H54 (cell line): ENCODE measurements at regions not wholly inside any gene's neighbourhood (a gene's known extent, or its start where the extent isn't known, plus 50 kb on each side); places are given as distances from the start of the nearest gene placed in this dataset.

Source experiments
- DNase-seq: peaks from one replicate; pipeline ENCODE4 v3.0.0; 2011; ENCODE audit warnings: low spot score, mixed read lengths; ENCODE audit not compliant: insufficient read length
- FAIRE-seq: peaks from 3 replicates; lab custom pipeline; 2011; peaks lifted over from hg19 to GRCh38; lab: Jason Lieb, UNC
- POLR2A ChIP-seq: IDR thresholded peaks from 2 replicates; pipeline ENCODE4 v1.6.1; 2011; ENCODE audit warnings: low read depth, mild to moderate bottlenecking, low read length

DNA sequence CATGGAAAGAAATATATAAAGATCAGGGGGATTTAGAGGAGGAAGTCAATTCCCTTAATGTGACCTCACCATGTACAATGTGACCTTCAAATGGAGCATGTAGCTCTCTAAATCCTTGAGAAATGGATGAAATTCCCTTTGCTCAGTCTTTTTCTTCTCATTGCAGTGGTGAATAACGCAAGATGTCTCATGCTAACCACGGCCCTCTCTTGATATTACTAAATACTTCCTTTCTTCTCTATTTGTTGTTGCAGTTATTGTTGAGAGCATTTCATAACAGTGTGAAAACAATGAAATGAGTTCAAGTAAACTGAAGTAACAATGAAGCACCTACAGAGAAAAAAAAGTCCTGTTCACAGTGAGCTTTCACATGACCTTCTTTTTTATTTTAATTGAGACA is 55.6 kb downstream of the ZNF281 start:
- FAIRE-seq (no peak), DNase-seq (no peak)
- TF ChIP-seq POLR2A: no peak

DNA sequence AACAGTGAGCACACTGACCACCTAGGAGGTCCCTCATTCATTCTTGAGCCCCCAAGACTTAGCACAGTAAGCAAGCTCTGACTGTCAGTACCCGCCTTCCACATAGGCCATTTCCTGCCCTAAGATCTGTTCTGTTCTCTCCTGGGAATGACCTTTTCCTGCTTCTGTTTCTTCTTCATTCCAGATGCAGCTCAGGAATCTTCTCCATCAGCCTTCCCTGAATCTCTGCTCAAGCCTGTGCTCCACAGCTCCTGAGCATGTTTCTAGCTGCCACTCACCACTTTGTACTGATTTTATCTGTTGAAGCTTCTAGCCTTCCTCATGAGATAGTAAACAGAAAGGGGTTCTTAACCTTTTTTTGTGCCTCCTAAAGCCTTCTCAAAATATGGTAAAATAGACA is 56.6 kb downstream of the ZNF281 start:
- TF ChIP-seq POLR2A: no peak
- FAIRE-seq (no peak), DNase-seq (no peak)

GRCh38 chr1:200351826-200352549 is 57.8 kb downstream of the ZNF281 start:
- DNase-seq: no peak
- no peak for TF ChIP-seq POLR2A
- FAIRE-seq: no peak

DNA sequence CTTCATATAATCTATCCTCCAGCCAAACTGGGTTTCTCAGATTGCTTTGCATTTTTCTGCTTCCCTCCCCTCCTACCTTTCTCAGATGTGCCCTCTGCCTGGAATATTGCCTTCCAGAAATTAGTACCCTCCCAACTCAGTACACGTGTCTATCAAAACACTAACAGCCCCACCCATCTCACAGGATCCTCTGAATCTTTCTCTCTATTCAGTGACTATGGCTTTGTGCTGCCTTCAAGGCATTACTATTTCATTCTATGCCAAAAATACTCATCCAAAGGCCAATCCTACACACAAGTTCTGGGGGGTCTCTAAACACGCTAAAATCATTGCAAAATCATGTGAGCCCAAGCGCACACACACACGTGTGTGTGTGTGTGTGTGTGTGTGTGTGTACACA is 58.4 kb downstream of the ZNF281 start:
- DNase-seq: no peak
- no peak for TF ChIP-seq POLR2A
- FAIRE-seq: no peak

DNA sequence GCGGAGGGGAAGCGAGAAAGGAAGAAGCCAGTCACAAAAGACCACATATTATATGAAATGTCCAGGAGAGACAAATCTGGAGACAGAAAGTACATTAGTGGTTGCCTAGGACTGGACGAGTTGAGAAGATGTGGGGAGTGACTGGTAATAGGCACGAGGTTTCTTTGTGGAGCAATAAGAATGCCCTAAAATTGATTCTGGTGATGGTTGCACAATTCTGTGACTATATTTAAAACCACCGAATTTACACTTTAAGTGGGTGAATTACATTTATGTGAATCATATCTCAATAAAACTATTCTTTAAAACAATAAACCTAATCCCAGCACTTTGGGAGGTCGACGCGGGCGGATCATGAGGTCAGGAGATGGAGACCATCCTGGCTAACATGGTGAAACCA is 63.1 kb downstream of the ZNF281 start:
- no peak for TF ChIP-seq POLR2A
- no peak for DNase-seq
- no peak for FAIRE-seq

- DNase-seq (no peak), FAIRE-seq (no peak)
- no peak for TF ChIP-seq POLR2A
Measured at GRCh38 chr1:200345520-200345919, 64.3 kb downstream of the ZNF281 start.

DNA sequence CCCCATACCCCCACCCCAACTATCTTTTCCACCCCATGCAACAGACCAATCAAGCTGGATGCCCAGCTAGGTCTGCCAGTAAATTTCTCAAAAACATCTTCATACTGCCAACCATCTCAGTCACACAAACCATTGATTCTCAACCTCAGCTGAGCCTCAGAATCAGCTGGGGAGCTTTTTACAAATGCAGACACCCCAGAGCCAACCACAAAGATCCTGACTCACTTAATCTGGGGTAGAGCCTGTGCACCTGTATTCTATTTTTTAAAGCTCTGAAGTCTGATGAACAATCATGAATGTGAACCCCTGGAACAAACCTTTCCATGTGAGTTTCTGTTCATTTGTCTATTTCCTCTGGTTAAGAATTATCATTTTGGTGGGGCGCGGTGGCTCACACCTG is 66.0 kb downstream of the ZNF281 start:
- no peak for FAIRE-seq
- DNase-seq: no peak
- no peak for TF ChIP-seq POLR2A

DNA sequence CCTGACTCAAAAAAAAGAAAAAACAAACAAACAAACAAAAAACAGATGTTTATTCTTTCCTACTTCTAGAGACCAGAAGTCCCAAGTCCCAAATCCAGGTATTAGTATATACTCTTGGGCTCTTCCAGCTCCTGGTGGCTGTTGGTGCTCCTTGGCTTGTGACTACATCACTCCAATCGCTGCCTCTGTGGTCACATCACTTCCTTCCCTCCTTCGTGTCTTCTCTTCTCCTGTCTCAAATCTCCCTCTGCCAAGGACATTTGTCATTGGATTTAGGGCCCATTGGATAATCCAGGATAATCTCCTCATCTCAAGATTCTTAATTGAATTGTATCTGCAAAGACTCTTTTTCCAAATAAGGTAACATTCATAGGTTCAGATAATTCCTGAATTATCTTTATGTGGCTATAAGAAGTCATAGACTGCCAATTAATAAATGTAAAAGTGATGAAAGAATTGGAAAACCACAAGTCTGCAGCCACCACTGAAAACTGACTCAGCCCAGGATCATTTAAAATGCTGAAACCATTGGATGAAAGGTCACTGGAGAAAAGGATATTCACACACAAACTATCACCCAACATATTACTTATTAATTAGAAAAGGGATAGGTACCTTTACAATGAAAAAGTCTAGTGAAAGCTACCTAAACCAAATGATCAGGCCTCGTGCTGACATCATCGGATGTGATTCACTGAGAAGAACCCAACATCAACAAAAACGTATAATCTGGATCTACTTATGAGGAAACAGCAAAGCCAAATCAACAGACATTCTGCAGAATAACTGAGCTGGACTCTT is 67.1 kb downstream of the ZNF281 start:
- DNase-seq: no peak
- no peak for FAIRE-seq
- TF ChIP-seq POLR2A: no peak

- no peak for DNase-seq
- FAIRE-seq: no peak
- TF ChIP-seq POLR2A: no peak
Measured at GRCh38 chr1:200338451-200338850, 71.4 kb downstream of the ZNF281 start.

DNA sequence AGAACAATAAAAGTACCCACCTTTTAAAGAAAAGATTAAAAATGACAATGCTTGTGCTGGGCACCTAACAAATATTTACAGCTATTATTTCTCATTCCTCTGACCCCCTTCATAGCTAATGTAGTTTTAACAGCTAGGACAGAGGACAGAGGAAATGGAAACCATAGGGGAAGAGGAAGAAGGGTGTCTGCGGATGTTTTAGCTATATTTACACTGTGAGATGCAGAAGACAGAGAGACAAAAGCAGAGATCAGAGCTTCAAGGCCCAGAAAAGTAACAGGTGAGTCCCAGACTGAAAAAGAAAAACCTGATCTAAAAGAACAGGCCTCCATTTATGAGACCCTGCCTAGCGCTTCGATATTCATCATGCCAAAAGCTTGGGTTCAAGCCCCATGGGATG is 72.0 kb downstream of the ZNF281 start:
- DNase-seq: no peak
- no peak for TF ChIP-seq POLR2A
- FAIRE-seq: no peak

GRCh38 chr1:200337410-200337809 is 72.4 kb downstream of the ZNF281 start:
- TF ChIP-seq POLR2A: no peak
- no peak for FAIRE-seq
- DNase-seq: no peak

GRCh38 chr1:200336901-200337391 is 72.9 kb downstream of the ZNF281 start:
- FAIRE-seq (no peak), DNase-seq (no peak)
- no peak for TF ChIP-seq POLR2A

DNA sequence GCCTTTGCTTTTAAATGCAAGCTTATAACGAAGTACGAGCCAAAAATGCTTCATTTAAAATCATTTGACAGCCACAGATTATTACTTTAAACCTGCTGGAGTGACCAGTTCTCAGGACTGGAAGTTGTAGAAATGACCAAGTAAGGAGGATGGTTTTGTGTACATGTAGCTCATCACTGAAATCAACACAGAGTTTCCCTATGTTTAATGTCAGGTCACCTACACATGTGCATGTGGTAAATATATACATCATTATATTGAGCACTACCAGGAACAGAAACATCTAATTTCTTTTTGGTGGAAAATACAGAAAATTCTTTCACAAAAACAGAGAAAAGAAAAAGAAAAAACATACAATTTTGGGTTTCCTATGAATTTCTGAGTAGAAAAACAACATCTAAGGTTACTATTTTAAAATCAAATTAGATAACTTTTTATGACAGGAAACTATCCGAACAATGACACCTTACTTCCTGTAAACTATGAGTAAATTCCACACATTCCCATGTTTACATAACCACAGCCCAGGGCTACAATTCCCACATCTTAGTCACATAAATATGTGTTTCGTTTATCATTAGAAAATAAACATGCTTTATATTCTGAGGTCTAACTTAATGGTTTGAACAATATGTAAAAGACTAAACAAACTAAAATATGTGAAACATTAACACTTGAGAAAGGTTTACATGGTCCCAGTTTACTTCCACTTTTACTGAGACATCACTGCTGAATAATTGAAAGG is 73.6 kb downstream of the ZNF281 start:
- FAIRE-seq (no peak), DNase-seq (peak; percentile 35)
- no peak for TF ChIP-seq POLR2A
